Mucosa of descending colon (tissue), 3 donors: ENCODE measurements at regions not wholly inside any gene's neighbourhood (a gene's known extent, or its start where the extent isn't known, plus 50 kb on each side); places are given as distances from the start of the nearest gene placed in this dataset.

ENCODE experiments used
- ATAC-seq: fragments of 200-7000 bp; cut with Tn5 transposase; one replicate; pipeline ENCODE4 v1.9.1; 2020; ENCODE audit warnings: mild to moderate bottlenecking, moderate library complexity
- DNase-seq, 3 donors: peaks; one replicate each; pipeline ENCODE4 v3.0.0-alpha.2; 2020
- H3K36me3 ChIP-seq: fragments of 200-600 bp; one replicate; pipeline ENCODE4 v1.8.0; 2021; ENCODE audit warnings: low read depth, mild to moderate bottlenecking
- H3K4me1 ChIP-seq: fragments of 200-600 bp; one replicate; pipeline ENCODE4 v1.8.0; 2021; ENCODE audit warnings: low read depth, mild to moderate bottlenecking
- H3K4me3 ChIP-seq: fragments of 200-600 bp; one replicate; pipeline ENCODE4 v1.8.0; 2021; ENCODE audit warnings: mild to moderate bottlenecking
- H3K9me3 ChIP-seq: fragments of 200-600 bp; one replicate; pipeline ENCODE4 v1.8.0; 2021; ENCODE audit warnings: mild to moderate bottlenecking
- CTCF ChIP-seq: fragments of 200-600 bp; IDR thresholded peaks from one replicate; pipeline ENCODE4 v1.8.0; 2022; ENCODE audit warnings: antibody characterized with exemption, mild to moderate bottlenecking
- intact Hi-C, 2 donors: fragments of 100-400 bp; cut with DNase I in 1 of 2; cut with micrococcal nuclease in 1 of 2; formaldehyde crosslinking; loops; one replicate each; pipeline versions ENCODE4 v1.11.0 to v1.11.1; 2022; cut with DNase I, micrococcal nuclease
- donor health status: DM: no; HTN: no; CAD: no; lungs with moderate emphysema.
- donor health status: DM: no; HTN: no; CAD: no.
- donor health status: DM: no; HTN: yes; CAD: no.

GRCh38 chr2:238971318-238972145 lies 123.6 kb downstream of the TWIST2 start:
- Histone ChIP-seq H3K9me3 (no peaks in the 10 kb centered on the region), H3K4me1 (no peaks in the 10 kb centered on the region), H3K4me3 (no peak overlapping the region), H3K36me3 (no peaks in the 10 kb centered on the region)
- TF ChIP-seq CTCF = no peak
- DNase-seq (no peak), ATAC-seq (no peak)
- intact Hi-C loops = no loop called here

GRCh38 chr2:238972146-238972445 lies 124.2 kb downstream of the TWIST2 start:
- no peak for TF ChIP-seq CTCF

GRCh38 chr2:238973038-238973739 lies 125.3 kb downstream of the TWIST2 start:
- no peak for ATAC-seq
- no peak for TF ChIP-seq CTCF
- Histone ChIP-seq H3K4me1 (no peaks in the 10 kb centered on the region), H3K9me3 (no peaks in the 10 kb centered on the region), H3K36me3 (no peaks in the 10 kb centered on the region), H3K4me3 (no peak overlapping the region)
- intact Hi-C loops = no loop called here
- no peak for DNase-seq

More at GRCh38 chr2:238972146-238972445, 124.2 kb downstream of the TWIST2 start:
- no peaks in the 10 kb centered on the region for H3K9me3 ChIP-seq
- H3K4me3 ChIP-seq = no peak overlapping the region
- no peak for ATAC-seq
- DNase-seq = no peak
- H3K36me3 ChIP-seq = no peaks in the 10 kb centered on the region
- intact Hi-C loops = no loop called here
- no peaks in the 10 kb centered on the region for H3K4me1 ChIP-seq

- H3K36me3 ChIP-seq = no peaks in the 10 kb centered on the region
- DNase-seq (no peak), ATAC-seq (no peak)
- no peak overlapping the region for H3K4me3 ChIP-seq
- TF ChIP-seq CTCF = no peak
- H3K9me3 ChIP-seq = no peaks in the 10 kb centered on the region
- no peaks in the 10 kb centered on the region for H3K4me1 ChIP-seq
- intact Hi-C loops = no loop called here
Measured at GRCh38 chr2:238974081-238974480, 126.2 kb downstream of the TWIST2 start.

GRCh38 chr2:238974501-238975166 lies 126.7 kb downstream of the TWIST2 start:
- DNase-seq = no peak
- intact Hi-C loops = no loop called here

More at GRCh38 chr2:238974501-238975166, 126.7 kb downstream of the TWIST2 start:
- TF ChIP-seq CTCF = no peak
- no peaks in the 10 kb centered on the region for H3K9me3 ChIP-seq
- no peaks in the 10 kb centered on the region for H3K4me1 ChIP-seq
- H3K36me3 ChIP-seq = no peaks in the 10 kb centered on the region
- no peak overlapping the region for H3K4me3 ChIP-seq
- ATAC-seq = no peak
